T-helper 2 cell treated with Interferon-gamma antibody and Interleukin-4, amounts not matched to agents 5 μg/mL and 100 μg/mL, for 36 hours (primary cell): ENCODE measurements at regions not wholly inside any gene's neighbourhood (a gene's known extent, or its start where the extent isn't known, plus 50 kb on each side); places are given as distances from the start of the nearest gene placed in this dataset.
"Not testable (repeated sequence)": the region's sequence is repeated elsewhere in the genome, so short reads cannot be mapped to it uniquely, and the experiment has no call there.

ENCODE experiments used
- DNase-seq: peaks from one replicate; pipeline ENCODE4 v3.0.0; 2021; ENCODE audit warnings: low spot score
- H3K27ac Mint-ChIP-seq: one replicate; pipeline ENCODE4 v1.8.0; 2021; ENCODE audit warnings: mild to moderate bottlenecking, mixed read lengths
- H3K27me3 Mint-ChIP-seq: one replicate; pipeline ENCODE4 v1.8.0; 2021; ENCODE audit warnings: low read depth, mixed read lengths
- H3K36me3 Mint-ChIP-seq: one replicate; pipeline ENCODE4 v1.8.0; 2021; ENCODE audit warnings: low read depth, mixed read lengths
- H3K4me1 Mint-ChIP-seq: one replicate; pipeline ENCODE4 v1.8.0; 2021; ENCODE audit warnings: low read depth, mixed read lengths
- H3K4me3 Mint-ChIP-seq: one replicate; pipeline ENCODE4 v1.8.0; 2022; ENCODE audit warnings: mild to moderate bottlenecking, moderate library complexity, mixed read lengths
- H3K9me3 Mint-ChIP-seq: one replicate; pipeline ENCODE4 v1.8.0; 2021; ENCODE audit warnings: mixed read lengths

GRCh38 chr4:31236639-31237173 is 516.5 kb downstream of the PCDH7 start:
- Mint-ChIP-seq H3K27me3 (no peaks in the 10 kb centered on the region), H3K9me3 (peaks cover 35% of the 10 kb centered on the region), H3K4me3 (no peak overlapping the region), H3K4me1 (no peaks in the 10 kb centered on the region), H3K27ac (no peak overlapping the region), H3K36me3 (no peaks in the 10 kb centered on the region)
- no peak for DNase-seq

- H3K27ac Mint-ChIP-seq = no peak overlapping the region
- H3K27me3 Mint-ChIP-seq = no peaks in the 10 kb centered on the region
- DNase-seq = no peak
- H3K9me3 Mint-ChIP-seq = peaks cover 32% of the 10 kb centered on the region
- H3K4me3 Mint-ChIP-seq = no peak overlapping the region
- H3K36me3 Mint-ChIP-seq = no peaks in the 10 kb centered on the region
- no peaks in the 10 kb centered on the region for H3K4me1 Mint-ChIP-seq
Measured at GRCh38 chr4:31237233-31237632, 517.1 kb downstream of the PCDH7 start.

- no peaks in the 10 kb centered on the region for H3K36me3 Mint-ChIP-seq
- peaks cover 43% of the 10 kb centered on the region for H3K9me3 Mint-ChIP-seq
- H3K4me3 Mint-ChIP-seq = no peak overlapping the region
- no peaks in the 10 kb centered on the region for H3K4me1 Mint-ChIP-seq
- no peak for DNase-seq
- H3K27ac Mint-ChIP-seq = no peak overlapping the region
- no peaks in the 10 kb centered on the region for H3K27me3 Mint-ChIP-seq
Measured at GRCh38 chr4:31239886-31240285, 519.7 kb downstream of the PCDH7 start.

- Mint-ChIP-seq H3K27me3 (no peaks in the 10 kb centered on the region), H3K27ac (no peak overlapping the region), H3K9me3 (peaks cover 51% of the 10 kb centered on the region), H3K4me3 (no peak overlapping the region), H3K4me1 (no peaks in the 10 kb centered on the region), H3K36me3 (no peaks in the 10 kb centered on the region)
- no peak for DNase-seq
Measured at GRCh38 chr4:31241504-31242106, 521.4 kb downstream of the PCDH7 start.

GRCh38 chr4:31246856-31247255 is 526.7 kb downstream of the PCDH7 start:
- Mint-ChIP-seq H3K9me3 (peaks cover 56% of the 10 kb centered on the region), H3K27ac (no peak overlapping the region), H3K36me3 (no peaks in the 10 kb centered on the region), H3K27me3 (no peaks in the 10 kb centered on the region), H3K4me1 (no peaks in the 10 kb centered on the region), H3K4me3 (no peak overlapping the region)
- DNase-seq = no peak

- no peak for DNase-seq
- Mint-ChIP-seq H3K4me3 (no peak overlapping the region), H3K4me1 (no peaks in the 10 kb centered on the region), H3K27me3 (no peaks in the 10 kb centered on the region), H3K9me3 (peaks cover 41% of the 10 kb centered on the region), H3K36me3 (no peaks in the 10 kb centered on the region), H3K27ac (no peak overlapping the region)
Measured at GRCh38 chr4:31259119-31259518, 539.0 kb downstream of the PCDH7 start.

- no peaks in the 10 kb centered on the region for H3K36me3 Mint-ChIP-seq
- peaks cover 35% of the 10 kb centered on the region for H3K9me3 Mint-ChIP-seq
- no peak for DNase-seq
- H3K27me3 Mint-ChIP-seq = no peaks in the 10 kb centered on the region
- H3K4me3 Mint-ChIP-seq = no peak overlapping the region
- no peaks in the 10 kb centered on the region for H3K4me1 Mint-ChIP-seq
- H3K27ac Mint-ChIP-seq = no peak overlapping the region
Measured at GRCh38 chr4:31261632-31262031, 541.5 kb downstream of the PCDH7 start.

- H3K36me3 Mint-ChIP-seq, H3K4me1 Mint-ChIP-seq, H3K27ac Mint-ChIP-seq, H3K4me3 Mint-ChIP-seq, H3K27me3 Mint-ChIP-seq, DNase-seq: not testable (repeated sequence)
- peaks cover 26% of the 10 kb centered on the region for H3K9me3 Mint-ChIP-seq
Measured at GRCh38 chr4:31266094-31266493, 545.9 kb downstream of the PCDH7 start.

- Mint-ChIP-seq H3K36me3 (no peaks in the 10 kb centered on the region), H3K4me3 (no peak overlapping the region), H3K9me3 (peaks cover 26% of the 10 kb centered on the region), H3K27me3 (no peaks in the 10 kb centered on the region), H3K27ac (no peak overlapping the region), H3K4me1 (no peaks in the 10 kb centered on the region)
- DNase-seq = no peak
Measured at GRCh38 chr4:31272331-31273061, 552.3 kb downstream of the PCDH7 start.

GRCh38 chr4:31275906-31276305 is 555.7 kb downstream of the PCDH7 start:
- H3K9me3 Mint-ChIP-seq = peaks cover 28% of the 10 kb centered on the region
- H3K36me3 Mint-ChIP-seq = no peaks in the 10 kb centered on the region
- no peak for DNase-seq
- no peak overlapping the region for H3K4me3 Mint-ChIP-seq
- H3K27ac Mint-ChIP-seq = no peak overlapping the region
- H3K4me1 Mint-ChIP-seq = no peaks in the 10 kb centered on the region
- no peaks in the 10 kb centered on the region for H3K27me3 Mint-ChIP-seq

GRCh38 chr4:31283679-31284078 is 563.5 kb downstream of the PCDH7 start:
- no peaks in the 10 kb centered on the region for H3K27me3 Mint-ChIP-seq

GRCh38 chr4:31290836-31291235 is 570.7 kb downstream of the PCDH7 start:
- no peak overlapping the region for H3K27ac Mint-ChIP-seq
- H3K4me3 Mint-ChIP-seq = no peak overlapping the region
- no peaks in the 10 kb centered on the region for H3K36me3 Mint-ChIP-seq
- H3K27me3 Mint-ChIP-seq = no peaks in the 10 kb centered on the region
- DNase-seq = no peak
- H3K4me1 Mint-ChIP-seq = no peaks in the 10 kb centered on the region
- H3K9me3 Mint-ChIP-seq = peaks cover 33% of the 10 kb centered on the region

More at GRCh38 chr4:31283679-31284078, 563.5 kb downstream of the PCDH7 start:
- Mint-ChIP-seq H3K9me3 (peaks cover 47% of the 10 kb centered on the region), H3K4me3 (no peak overlapping the region), H3K4me1 (no peaks in the 10 kb centered on the region), H3K36me3 (no peaks in the 10 kb centered on the region), H3K27ac (no peak overlapping the region)
- DNase-seq = no peak

- no peaks in the 10 kb centered on the region for H3K4me1 Mint-ChIP-seq
- H3K36me3 Mint-ChIP-seq = no peaks in the 10 kb centered on the region
- no peak overlapping the region for H3K4me3 Mint-ChIP-seq
- no peaks in the 10 kb centered on the region for H3K27me3 Mint-ChIP-seq
- no peak for DNase-seq
- no peak overlapping the region for H3K27ac Mint-ChIP-seq
- peaks cover 29% of the 10 kb centered on the region for H3K9me3 Mint-ChIP-seq
Measured at GRCh38 chr4:31291238-31291637, 571.1 kb downstream of the PCDH7 start.

GRCh38 chr4:31294655-31295480 is 574.7 kb downstream of the PCDH7 start:
- peaks cover 20% of the 10 kb centered on the region for H3K9me3 Mint-ChIP-seq
- no peak for DNase-seq
- H3K27ac Mint-ChIP-seq = no peak overlapping the region
- H3K36me3 Mint-ChIP-seq = no peaks in the 10 kb centered on the region
- H3K4me1 Mint-ChIP-seq = no peaks in the 10 kb centered on the region
- H3K4me3 Mint-ChIP-seq = no peak overlapping the region
- no peaks in the 10 kb centered on the region for H3K27me3 Mint-ChIP-seq
